HCT116 (cell line): ENCODE measurements at regions not wholly inside any gene's neighbourhood (a gene's known extent, or its start where the extent isn't known, plus 50 kb on each side); places are given as distances from the start of the nearest gene placed in this dataset.

Experiments used
- ATAC-seq: fragments of 200-7000 bp; cut with Tn5 transposase; 2 replicates; pipeline ENCODE4 v1.9.1; 2020; ENCODE audit warnings: mild to moderate bottlenecking, moderate library complexity
- BruUV-seq: library from RNA; stranded (reverse); fragments of 400-500 nt; replicated peaks from 2 replicates; lab custom pipeline; 2021; lab: Mats Ljungman, UMichigan
- CTCF ChIA-PET: fragments of 300-600 bp; sonication (Branson Sonifier 250); formaldehyde crosslinking; loops from one replicate; lab custom pipeline; 2021; ENCODE audit warnings: antibody characterized with exemption; lab: Charles Lee
- POLR2A ChIA-PET: fragments of 300-600, 350-600 bp; sonication (Branson Sonifier 250); formaldehyde crosslinking; loops from one replicate; lab custom pipeline; 2021; ENCODE audit warnings: antibody characterized with exemption; lab: Charles Lee
- RAD21 ChIA-PET, 2 experiments: fragments of 300-600 bp; sonication (Branson Sonifier 250); formaldehyde crosslinking; loops; one replicate each; lab custom pipeline; 2023; ENCODE audit warnings: low total read pairs in 2 of 2; ENCODE audit not compliant: uncharacterized antibody in 2 of 2, unreplicated experiment in 2 of 2, low non-redundant PET in 1 of 2; lab: Charles Lee
- DNase-seq: peaks from one replicate; pipeline ENCODE4 v3.0.0-alpha.2; 2010; ENCODE audit warnings: low read depth, low spot score
- H2AFZ ChIP-seq: fragments of 200-600 bp; shearing (Covaris generic), sonication (generic); 2 replicates; pipeline ENCODE4 v1.6.1; 2017; ENCODE audit warnings: low read depth, mixed run types, mixed read lengths, antibody characterized with exemption, low read length; ENCODE audit not compliant: poor library complexity, severe bottlenecking
- H3K27ac ChIP-seq: 2 replicates; pipeline ENCODE4 v1.5.1; 2012; ENCODE audit warnings: low read depth, low read length
- H3K27me3 ChIP-seq: fragments of 200-600 bp; sonication (generic); 2 replicates; pipeline ENCODE4 v1.6.1; 2016; ENCODE audit warnings: mixed run types, low read length, mixed read lengths; ENCODE audit not compliant: insufficient read depth
- H3K36me3 ChIP-seq, 2 experiments: fragments of 200-500 bp in 1 of 2; fragments of 200-600 bp in 1 of 2; sonication (Bioruptor generic) in 1 of 2; sonication (generic) in 1 of 2; 2 replicates each; pipeline versions ENCODE4 v1.5.1 to v1.6.1; 2014 to 2016; ENCODE audit warnings: low read length in 2 of 2, inconsistent platforms in 1 of 2, mixed read lengths in 1 of 2, mixed run types in 1 of 2; ENCODE audit not compliant: insufficient read depth in 2 of 2, control insufficient read depth in 1 of 2
- H3K4me1 ChIP-seq, 2 experiments: fragments of 200-600 bp in 1 of 2; sonication (generic) in 1 of 2; 2 replicates each; pipeline versions ENCODE4 v1.5.1 to v1.6.1; 2012 to 2017; ENCODE audit warnings: low read length in 2 of 2, inconsistent platforms in 1 of 2, mild to moderate bottlenecking in 1 of 2, mixed read lengths in 1 of 2, mixed run types in 1 of 2, moderate library complexity in 1 of 2; ENCODE audit not compliant: insufficient read depth in 2 of 2, control insufficient read depth in 1 of 2
- H3K4me2 ChIP-seq: fragments of 200-600 bp; sonication (generic); 2 replicates; pipeline ENCODE4 v1.6.1; 2017; ENCODE audit warnings: mixed run types, low read length, mixed read lengths
- H3K4me3 ChIP-seq, 2 experiments: fragments of 200-600 bp in 1 of 2; sonication (generic) in 1 of 2; replicated peaks in 1 of 2; 2 replicates each; pipeline ENCODE4 v1.5.1; 2011 to 2016; ENCODE audit warnings: low read length in 2 of 2, control low read depth in 1 of 2, low read depth in 1 of 2, mild to moderate bottlenecking in 1 of 2, mixed read lengths in 1 of 2, mixed run types in 1 of 2
- H3K79me2 ChIP-seq: fragments of 200-600 bp; sonication (generic); 2 replicates; pipeline ENCODE4 v1.6.1; 2017; ENCODE audit warnings: mild to moderate bottlenecking, mixed run types, low read length, moderate library complexity, mixed read lengths; ENCODE audit not compliant: insufficient read depth
- H3K9ac ChIP-seq: fragments of 200-600 bp; sonication (generic); 2 replicates; pipeline ENCODE4 v1.6.1; 2016; ENCODE audit warnings: low read length, mixed read lengths
- H3K9me2 ChIP-seq: fragments of 200-600 bp; sonication (generic), shearing (Covaris generic); 2 replicates; pipeline ENCODE4 v1.6.1; 2017; ENCODE audit warnings: mixed run types, mild to moderate bottlenecking, moderate library complexity; ENCODE audit not compliant: insufficient read depth
- H3K9me3 ChIP-seq, 2 experiments: fragments of 200-500 bp in 1 of 2; fragments of 200-600 bp in 1 of 2; sonication (Bioruptor generic) in 1 of 2; sonication (generic) in 1 of 2; 2 replicates each; pipeline ENCODE4 v1.6.1; 2014 to 2017; ENCODE audit warnings: low read length in 2 of 2, mixed read lengths in 2 of 2, inconsistent platforms in 1 of 2, low read depth in 1 of 2, mild to moderate bottlenecking in 1 of 2, mixed run types in 1 of 2, moderate library complexity in 1 of 2; ENCODE audit not compliant: control insufficient read depth in 1 of 2, insufficient read depth in 1 of 2
- H4K20me1 ChIP-seq: fragments of 200-600 bp; sonication (generic), shearing (Covaris generic); 2 replicates; pipeline ENCODE4 v1.6.1; 2017; ENCODE audit warnings: mixed run types, mild to moderate bottlenecking, moderate library complexity; ENCODE audit not compliant: insufficient read depth
- ATF3 ChIP-seq: IDR thresholded peaks from 2 replicates; pipeline ENCODE4 v1.6.1; 2012
- CTCF ChIP-seq, 3 experiments: fragments of 200-600 bp in 1 of 3; sonication (generic) in 1 of 3; IDR thresholded peaks in 2 of 3; conservative IDR thresholded peaks in 1 of 3; 2 replicates each; pipeline ENCODE4 v1.5.1; 2012 to 2017; ENCODE audit warnings: low read depth in 2 of 3, low read length in 2 of 3, antibody characterized with exemption in 1 of 3, borderline replicate concordance in 1 of 3, control low read depth in 1 of 3, mild to moderate bottlenecking in 1 of 3, mixed read lengths in 1 of 3, mixed run types in 1 of 3, moderate library complexity in 1 of 3; ENCODE audit not compliant: insufficient read depth in 1 of 3
- EGR1 ChIP-seq: IDR thresholded peaks from 2 replicates; pipeline ENCODE4 v1.6.1; 2012; ENCODE audit warnings: low read depth
- MAX ChIP-seq: IDR thresholded peaks from 2 replicates; pipeline ENCODE4 v1.6.1; 2012
- POLR2A ChIP-seq: IDR thresholded peaks from 2 replicates; pipeline ENCODE4 v1.7.0; 2011; ENCODE audit warnings: borderline replicate concordance; ENCODE audit not compliant: insufficient read depth, insufficient read length; ENCODE audit errors: extremely low read depth
- RAD21 ChIP-seq: IDR thresholded peaks from 2 replicates; pipeline ENCODE4 v1.6.1; 2012; ENCODE audit warnings: low read depth, mild to moderate bottlenecking
- ZBTB33 ChIP-seq: IDR thresholded peaks from 2 replicates; pipeline ENCODE4 v1.6.1; 2011; ENCODE audit warnings: mild to moderate bottlenecking, low read length, moderate library complexity; ENCODE audit not compliant: insufficient replicate concordance; ENCODE audit errors: extremely low read depth
- intact Hi-C: fragments of 100-400 bp; cut with micrococcal nuclease; formaldehyde crosslinking; loops from 2 replicates; pipeline ENCODE4 v1.10.0; 2022

- ChIA-PET POLR2A (no interaction called here), RAD21 (no interaction called here), CTCF (no interaction called here)
- Histone ChIP-seq H3K9ac (no peak overlapping the region), H3K27ac (no peak overlapping the region), H3K4me2 (no peak overlapping the region), H3K79me2 (no peaks in the 10 kb centered on the region), H4K20me1 (no peaks in the 10 kb centered on the region), H3K9me2 (no peaks in the 10 kb centered on the region), H3K9me3 (no peaks in the 10 kb centered on the region), H3K36me3 (no peaks in the 10 kb centered on the region), H3K27me3 (peaks cover 44% of the 10 kb centered on the region), H2AFZ (no peak overlapping the region), H3K4me1 (peaks cover 4 to 5% of the 10 kb centered on the region in 2 experiments; a peak in 3 of 4 replicates), H3K4me3 (no peak overlapping the region)
- no peak for ATAC-seq
- BruUV-seq, result no TSS peak
- TF ChIP-seq CTCF (IDR thresholded peaks at IDR 0.05 in 2 of 3, conservative IDR thresholded peaks at IDR 0.05 in 1 of 3; ENCODE audit: borderline replicate concordance in 1 of 3, insufficient read depth in 1 of 3, low read depth in 2 of 3, low read length in 2 of 3) (no peak), ATF3 (no peak), RAD21 (no peak), ZBTB33 (no peak), EGR1 (no peak), MAX (no peak), POLR2A (no peak)
- intact Hi-C loops, result loop anchor here (10.0 kb wide), 1 partner anchor 314 kb away; no protein-coding TSS in a partner anchor
- DNase-seq, result no peak
Observed at GRCh38 chr1:213438339-213438738, 387.3 kb downstream of the RPS6KC1 start.
